Hippocampal formation (tissue), 2 donors: ENCODE measurements at regions not wholly inside any gene's neighbourhood (a gene's known extent, or its start where the extent isn't known, plus 50 kb on each side); places are given as distances from the start of the nearest gene placed in this dataset.
"Not testable (repeated sequence)": the region's sequence is repeated elsewhere in the genome, so short reads cannot be mapped to it uniquely, and the experiment has no call there.

Source experiments
- DNase-seq, 2 donors: peaks; one replicate each; lab custom pipeline; 2025; lab: John Stamatoyannopoulos, UW

- DNase-seq, result no peak
Measured at GRCh38 chr5:154624341-154624740, 130.8 kb upstream of the LARP1 start.

GRCh38 chr5:154620411-154620810 lies 134.8 kb upstream of the LARP1 start:
- no peak for DNase-seq

- DNase-seq, result no peak
Measured at GRCh38 chr5:154618696-154619095, 136.5 kb upstream of the LARP1 start.

- no peak for DNase-seq
Measured at GRCh38 chr5:154614595-154614994, 136.6 kb upstream of the HAND1 start.

- no peak for DNase-seq
Measured at GRCh38 chr5:154614125-154614524, 136.1 kb upstream of the HAND1 start.

- no peak for DNase-seq
Measured at GRCh38 chr5:154612666-154613065, 134.6 kb upstream of the HAND1 start.

- no peak for DNase-seq
Measured at GRCh38 chr5:154611341-154611767, 133.3 kb upstream of the HAND1 start.

- peak; percentile 56 to 58 for DNase-seq
Measured at GRCh38 chr5:154610321-154611154, 132.5 kb upstream of the HAND1 start.

GRCh38 chr5:154609251-154609650 lies 131.2 kb upstream of the HAND1 start:
- no peak for DNase-seq

GRCh38 chr5:154608531-154609011 lies 130.5 kb upstream of the HAND1 start:
- DNase-seq, result no peak

- no peak for DNase-seq
Measured at GRCh38 chr5:154607746-154608145, 129.7 kb upstream of the HAND1 start.

GRCh38 chr5:154606246-154606645 lies 128.2 kb upstream of the HAND1 start:
- DNase-seq, result no peak

- no peak for DNase-seq
Measured at GRCh38 chr5:154603953-154604679, 126.1 kb upstream of the HAND1 start.

GRCh38 chr5:154603485-154603884 lies 125.5 kb upstream of the HAND1 start:
- no peak for DNase-seq

- no peak for DNase-seq
Measured at GRCh38 chr5:154603011-154603410, 125.0 kb upstream of the HAND1 start.

- DNase-seq, result no peak
Measured at GRCh38 chr5:154601014-154601413, 123.0 kb upstream of the HAND1 start.

- no peak for DNase-seq
Measured at GRCh38 chr5:154598021-154598420, 120.0 kb upstream of the HAND1 start.

GRCh38 chr5:154596844-154597243 lies 118.8 kb upstream of the HAND1 start:
- not testable (repeated sequence) for DNase-seq

- no peak for DNase-seq
Measured at GRCh38 chr5:154595662-154596061, 117.6 kb upstream of the HAND1 start.

GRCh38 chr5:154593796-154594195 lies 115.8 kb upstream of the HAND1 start:
- no peak for DNase-seq

- DNase-seq, result no peak
Measured at GRCh38 chr5:154593071-154593470, 115.0 kb upstream of the HAND1 start.

GRCh38 chr5:154590093-154590724 lies 112.2 kb upstream of the HAND1 start:
- DNase-seq, result no peak

- no peak for DNase-seq
Measured at GRCh38 chr5:154589511-154589910, 111.5 kb upstream of the HAND1 start.
